A549 (cell line): ENCODE measurements at regions not wholly inside any gene's neighbourhood (a gene's known extent, or its start where the extent isn't known, plus 50 kb on each side); places are given as distances from the start of the nearest gene placed in this dataset.

Experiments
- ATAC-seq, 2 experiments: fragments of 200-7000 bp in 1 of 2; fragments of >200 bp in 1 of 2; cut with Nextera tagmentation in 1 of 2; cut with Tn5 transposase in 1 of 2; 3 replicates each; pipeline versions ENCODE4 v1.8.0 to v1.9.1; 2018 to 2020; ENCODE audit warnings: mild to moderate bottlenecking in 1 of 2, moderate library complexity in 1 of 2
- CTCF ChIA-PET: fragments of 300-600 bp; sonication (Branson Sonifier 250); formaldehyde crosslinking; extraction: SDS; loops from one replicate; lab custom pipeline; 2021; ENCODE audit warnings: antibody characterized with exemption, inconsistent platforms; lab: Yijun Ruan, JAX
- POLR2A ChIA-PET: fragments of 350-600 bp; formaldehyde crosslinking; extraction: SDS; loops from one replicate; lab custom pipeline; 2021; ENCODE audit warnings: antibody characterized with exemption, inconsistent platforms; lab: Yijun Ruan, JAX
- DNase-seq, 2 experiments: peaks; one replicate each; pipeline versions ENCODE4 v3.0.0 to v3.0.0-alpha.2; 2011 to 2016; ENCODE audit warnings: low read depth in 1 of 2, low spot score in 1 of 2
- FAIRE-seq: peaks from 2 replicates; lab custom pipeline; 2011; peaks lifted over from hg19 to GRCh38; lab: Jason Lieb, UNC
- H3K27ac ChIP-seq, 2 experiments: fragments of >200 bp; sonication (Bioruptor Twin); formaldehyde crosslinking; 3 replicates each; pipeline ENCODE4 v1.5.1; 2016 to 2017
- H3K4me1 ChIP-seq: fragments of >200 bp; sonication (Bioruptor Twin); formaldehyde crosslinking; 3 replicates; pipeline ENCODE4 v1.6.1; 2016
- H3K4me2 ChIP-seq: fragments of >200 bp; sonication (Bioruptor Twin); formaldehyde crosslinking; 3 replicates; pipeline ENCODE4 v1.6.1; 2016
- H3K4me3 ChIP-seq: fragments of >200 bp; sonication (Bioruptor Twin); formaldehyde crosslinking; 3 replicates; pipeline ENCODE4 v1.5.1; 2016
- H3K9me3 ChIP-seq: fragments of >200 bp; sonication (Bioruptor Twin); formaldehyde crosslinking; 3 replicates; pipeline ENCODE4 v1.6.1; 2016
- ATOH8 ChIP-seq: fragments of 250-450 bp; sonication (Bioruptor Pico); IDR thresholded peaks from 2 replicates; pipeline ENCODE4 v1.5.0; 2020; ENCODE audit warnings: low read depth, mild to moderate bottlenecking, moderate library complexity
- CBX2 ChIP-seq: fragments of 200-600 bp; sonication (generic); IDR thresholded peaks from 2 replicates; pipeline ENCODE4 v1.6.1; 2016; ENCODE audit warnings: low read depth, mild to moderate bottlenecking, borderline replicate concordance
- CHD4 ChIP-seq: fragments of 200-600 bp; sonication (generic); IDR thresholded peaks from 2 replicates; pipeline ENCODE4 v1.6.1; 2016; ENCODE audit warnings: antibody characterized with exemption, mild to moderate bottlenecking, borderline replicate concordance
- CTCF ChIP-seq: fragments of >200 bp; sonication (Bioruptor Twin); formaldehyde crosslinking; IDR thresholded peaks from 3 replicates; pipeline ENCODE4 v1.5.1; 2016
- EHF ChIP-seq: fragments of 250-450 bp; sonication (Bioruptor Pico); IDR thresholded peaks from 2 replicates; pipeline ENCODE4 v1.5.0; 2020; ENCODE audit warnings: mild to moderate bottlenecking
- EHMT2 ChIP-seq: fragments of 200-600 bp; sonication (generic); IDR thresholded peaks from 2 replicates; pipeline ENCODE4 v1.6.1; 2016; ENCODE audit warnings: antibody characterized with exemption, low read depth, mild to moderate bottlenecking, moderate library complexity
- FOSL2 ChIP-seq, 2 experiments: fragments of 450-650 bp in 1 of 2; fragments of >200 bp in 1 of 2; sonication (Bioruptor Twin) in 1 of 2; formaldehyde crosslinking; IDR thresholded peaks; 2 replicates each; pipeline versions ENCODE4 v1.5.0 to v1.6.1; 2016 to 2020; ENCODE audit warnings: mild to moderate bottlenecking in 1 of 2, moderate library complexity in 1 of 2
- FOXS1 ChIP-seq: fragments of 250-450 bp; sonication (Bioruptor Pico); IDR thresholded peaks from 2 replicates; pipeline ENCODE4 v1.5.0; 2020; ENCODE audit warnings: mild to moderate bottlenecking, moderate library complexity
- GATA3 ChIP-seq: IDR thresholded peaks from 2 replicates; pipeline ENCODE4 v1.6.1; 2012; ENCODE audit warnings: borderline replicate concordance
- HOXA7 ChIP-seq: fragments of 250-450 bp; sonication (Bioruptor Pico); IDR thresholded peaks from 2 replicates; pipeline ENCODE4 v1.5.0; 2020; ENCODE audit warnings: mild to moderate bottlenecking, moderate library complexity
- HOXB13 ChIP-seq: fragments of 250-450 bp; sonication (Bioruptor Pico); IDR thresholded peaks from 2 replicates; pipeline ENCODE4 v1.5.0; 2020; ENCODE audit warnings: low read depth, mild to moderate bottlenecking, moderate library complexity
- JUN ChIP-seq, 2 experiments: fragments of >200 bp; sonication (Bioruptor Twin); formaldehyde crosslinking; IDR thresholded peaks; 2 replicates in 1 of 2; 3 replicates in 1 of 2; pipeline ENCODE4 v1.6.1; 2016 to 2017
- KDM1A ChIP-seq: fragments of 200-600 bp; sonication (generic); IDR thresholded peaks from 2 replicates; pipeline ENCODE4 v1.6.1; 2016; ENCODE audit warnings: low read depth, mild to moderate bottlenecking
- KDM5A ChIP-seq: fragments of 200-600 bp; sonication (generic); IDR thresholded peaks from 2 replicates; pipeline ENCODE4 v1.6.1; 2016; ENCODE audit warnings: antibody characterized with exemption, mild to moderate bottlenecking
- MYC ChIP-seq: IDR thresholded peaks from 2 replicates; pipeline ENCODE4 v1.6.1; 2012; ENCODE audit warnings: mild to moderate bottlenecking, inconsistent platforms, low read length, improper control_type of control experiment, borderline replicate concordance
- NPAS2 ChIP-seq: fragments of 250-450 bp; sonication (Bioruptor Pico); IDR thresholded peaks from 2 replicates; pipeline ENCODE4 v1.8.0; 2022; ENCODE audit warnings: mild to moderate bottlenecking, moderate library complexity, borderline replicate concordance
- PHF8 ChIP-seq: fragments of 200-600 bp; sonication (generic); IDR thresholded peaks from 2 replicates; pipeline ENCODE4 v1.6.1; 2016; ENCODE audit warnings: low read depth, mild to moderate bottlenecking, antibody characterized with exemption, moderate library complexity, borderline replicate concordance
- POLR2A ChIP-seq: IDR thresholded peaks from 2 replicates; pipeline ENCODE4 v1.6.1; 2012; ENCODE audit warnings: mild to moderate bottlenecking, low read length
- POLR2AphosphoS2 ChIP-seq: conservative IDR thresholded peaks from 2 replicates; pipeline ENCODE4 v1.6.1; 2012; ENCODE audit warnings: low read length, improper control_type of control experiment, inconsistent platforms
- RARB ChIP-seq: fragments of 250-450 bp; sonication (Bioruptor Pico); IDR thresholded peaks from 2 replicates; pipeline ENCODE4 v1.8.0; 2021; ENCODE audit warnings: mild to moderate bottlenecking, moderate library complexity
- REST ChIP-seq: fragments of 200-600 bp; sonication (generic); IDR thresholded peaks from 2 replicates; pipeline ENCODE4 v1.6.1; 2016; ENCODE audit warnings: antibody characterized with exemption, mild to moderate bottlenecking, moderate library complexity
- RNF2 ChIP-seq: fragments of 200-600 bp; sonication (generic); IDR thresholded peaks from 2 replicates; pipeline ENCODE4 v1.6.1; 2016; ENCODE audit warnings: low read depth, mild to moderate bottlenecking, antibody characterized with exemption, moderate library complexity, borderline replicate concordance
- SREBF2 ChIP-seq: fragments of 450-650 bp; IDR thresholded peaks from 2 replicates; pipeline ENCODE4 v1.6.1; 2014; ENCODE audit warnings: mild to moderate bottlenecking, moderate library complexity
- TFCP2L1 ChIP-seq: fragments of 250-450 bp; sonication (Bioruptor Pico); IDR thresholded peaks from 2 replicates; pipeline ENCODE4 v1.5.0; 2021; ENCODE audit warnings: mild to moderate bottlenecking
- ZFP36 ChIP-seq: fragments of 450-650 bp; IDR thresholded peaks from 2 replicates; pipeline ENCODE4 v1.6.1; 2014; ENCODE audit warnings: borderline replicate concordance; ENCODE audit not compliant: partially characterized antibody
- ZSCAN20 ChIP-seq: fragments of 250-450 bp; sonication (Bioruptor Pico); IDR thresholded peaks from 2 replicates; pipeline ENCODE4 v1.8.0; 2022; ENCODE audit warnings: mild to moderate bottlenecking, moderate library complexity
- WGBS: methylation state at CpG from one replicate; pipeline ENCODE4 v1.1.6; 2017; ENCODE audit errors: missing lambda C conversion rate; 5-methylcytosine and 5-hydroxymethylcytosine counted together

- ATAC-seq (no peak), FAIRE-seq (no peak), DNase-seq (no peak)
- ChIA-PET POLR2A (no interaction called here), CTCF (no interaction called here)
- Histone ChIP-seq H3K4me1 (no peaks in the 10 kb centered on the region), H3K27ac (no peak overlapping the region), H3K4me2 (no peak overlapping the region), H3K9me3 (no peaks in the 10 kb centered on the region), H3K4me3 (no peak overlapping the region)
- 0% methylated on average over 2 of the region's 2 CpGs for WGBS
- no peak for TF ChIP-seq TFCP2L1 (CRISPR knock-in tag)
- no peak for TF ChIP-seq JUN (IDR thresholded peaks at IDR 0.05)
- TF ChIP-seq NPAS2: no peak
- no peak for TF ChIP-seq SREBF2
- no peak for TF ChIP-seq EHF (CRISPR knock-in tag)
- no peak for TF ChIP-seq RARB (CRISPR knock-in tag)
These were observed 108.3 kb upstream of the TOP1 start for GRCh38 chr20:40920291-40920690.

GRCh38 chr20:40922865-40923264 lies 105.8 kb upstream of the TOP1 start:
- CTCF ChIA-PET: interaction anchor here (0.7 kb wide), 1 partner anchor 188 kb away, joined by 4 read pairs; no protein-coding TSS in a partner anchor
- no peaks in the 10 kb centered on the region for H3K9me3 ChIP-seq
- no peak for TF ChIP-seq MYC
- TF ChIP-seq HOXA7 (CRISPR knock-in tag): no peak
- no peak for TF ChIP-seq POLR2AphosphoS2
- no peak for TF ChIP-seq EHF (CRISPR knock-in tag)
- no peak for TF ChIP-seq EHMT2
- TF ChIP-seq, all 56 proteins: peak for 0
- no peak overlapping the region for H3K4me2 ChIP-seq
- H3K27ac ChIP-seq: no peak overlapping the region
- no peaks in the 10 kb centered on the region for H3K4me1 ChIP-seq
- POLR2A ChIA-PET: no interaction called here
- DNase-seq (no peak), FAIRE-seq (no peak), ATAC-seq (no peak)
- 11% methylated on average over 3 of the region's 3 CpGs for WGBS
- H3K4me3 ChIP-seq: no peak overlapping the region

- CTCF ChIA-PET: interaction anchor here (0.9 kb wide), 1 partner anchor 1609 kb away, joined by 3 read pairs; no protein-coding TSS in a partner anchor
These were observed 102.7 kb upstream of the TOP1 start for GRCh38 chr20:40925829-40926510.

GRCh38 chr20:40926928-40927327 lies 101.7 kb upstream of the TOP1 start:
- no peak for ATAC-seq
- 5% methylated on average over 2 of the region's 2 CpGs for WGBS
- TF ChIP-seq REST (no peak), CTCF (no peak), RNF2 (no peak), CBX2 (no peak), HOXA7 (CRISPR knock-in tag) (no peak), KDM5A (no peak), PHF8 (no peak), POLR2A (no peak), ZSCAN20 (CRISPR knock-in tag) (no peak), CHD4 (no peak), POLR2AphosphoS2 (no peak), KDM1A (no peak), RARB (CRISPR knock-in tag) (no peak)

More at GRCh38 chr20:40925829-40926510, 102.7 kb upstream of the TOP1 start:
- no peak overlapping the region for H3K4me2 ChIP-seq
- DNase-seq: no peak
- WGBS: 5% methylated on average over 4 of the region's 4 CpGs
- no peak for FAIRE-seq
- no peak overlapping the region for H3K27ac ChIP-seq
- H3K4me1 ChIP-seq: no peaks in the 10 kb centered on the region
- ATAC-seq: no peak
- H3K4me3 ChIP-seq: no peak overlapping the region
- H3K9me3 ChIP-seq: no peaks in the 10 kb centered on the region
- POLR2A ChIA-PET: no interaction called here
- TF ChIP-seq MYC (no peak), ATOH8 (CRISPR knock-in tag) (no peak), KDM1A (no peak), FOXS1 (no peak), FOSL2 (IDR thresholded peaks at IDR 0.05) (no peak), FOSL2 (CRISPR knock-in tag; IDR thresholded peaks at IDR 0.05) (no peak), GATA3 (no peak), ZFP36 (no peak), HOXB13 (CRISPR knock-in tag) (no peak), ZSCAN20 (CRISPR knock-in tag) (no peak)

More at GRCh38 chr20:40926928-40927327, 101.7 kb upstream of the TOP1 start:
- H3K9me3 ChIP-seq: no peaks in the 10 kb centered on the region
- no peaks in the 10 kb centered on the region for H3K4me1 ChIP-seq
- FAIRE-seq (no peak), DNase-seq (no peak)
- CTCF ChIA-PET: interaction anchor here (0.9 kb wide), 1 partner anchor 1610 kb away, joined by 3 read pairs; no protein-coding TSS in a partner anchor
- H3K4me2 ChIP-seq: no peak overlapping the region
- POLR2A ChIA-PET: no interaction called here
- H3K27ac ChIP-seq: no peak overlapping the region
- H3K4me3 ChIP-seq: no peak overlapping the region
